Loucy (cell line): ENCODE measurements at regions not wholly inside any gene's neighbourhood (a gene's known extent, or its start where the extent isn't known, plus 50 kb on each side); places are given as distances from the start of the nearest gene placed in this dataset.

Source experiments
- H2AFZ ChIP-seq: fragments of 200-600 bp; sonication (generic); 2 replicates; pipeline ENCODE4 v1.6.0; 2016; ENCODE audit warnings: antibody characterized with exemption, mild to moderate bottlenecking, low read length, moderate library complexity
- H3F3A ChIP-seq: fragments of 200-600 bp; 2 replicates; pipeline ENCODE4 v1.6.0; 2016; ENCODE audit warnings: antibody characterized with exemption, low read depth, mild to moderate bottlenecking
- H3K27me3 ChIP-seq: fragments of 200-600 bp; sonication (generic); 2 replicates; pipeline ENCODE4 v1.6.1; 2014; ENCODE audit warnings: low read length, mild to moderate bottlenecking; ENCODE audit not compliant: insufficient read depth, poor library complexity, severe bottlenecking
- H3K36me3 ChIP-seq: fragments of 200-600 bp; sonication (generic); 2 replicates; pipeline ENCODE4 v1.6.1; 2016; ENCODE audit warnings: low read length; ENCODE audit not compliant: insufficient read depth
- H3K4me1 ChIP-seq: fragments of 200-600 bp; sonication (generic); 2 replicates; pipeline ENCODE4 v1.5.1; 2014; ENCODE audit warnings: low read length, mild to moderate bottlenecking; ENCODE audit not compliant: insufficient read depth, poor library complexity, severe bottlenecking
- H3K4me2 ChIP-seq: fragments of 200-600 bp; sonication (generic); 2 replicates; pipeline ENCODE4 v1.6.0; 2014; ENCODE audit warnings: antibody characterized with exemption, low read length, low read depth, mild to moderate bottlenecking; ENCODE audit not compliant: poor library complexity, severe bottlenecking
- H3K4me3 ChIP-seq: fragments of 200-600 bp; sonication (generic); 2 replicates; pipeline ENCODE4 v1.5.1; 2014; ENCODE audit warnings: low read length, mild to moderate bottlenecking, mixed read lengths; ENCODE audit not compliant: poor library complexity, severe bottlenecking
- H3K79me2 ChIP-seq: fragments of 200-600 bp; sonication (generic); 2 replicates; pipeline ENCODE4 v1.6.1; 2014; ENCODE audit warnings: low read length; ENCODE audit not compliant: insufficient read depth
- H3K9ac ChIP-seq: fragments of 200-600 bp; sonication (generic); 2 replicates; pipeline ENCODE4 v1.6.0; 2014; ENCODE audit warnings: mild to moderate bottlenecking, low read depth, low read length, moderate library complexity; ENCODE audit not compliant: poor library complexity, severe bottlenecking
- H3K9me2 ChIP-seq: fragments of 200-600 bp; sonication (generic); replicated peaks from 2 replicates; pipeline ENCODE4 v1.6.1; 2016; ENCODE audit warnings: low read depth, low read length, mixed read lengths
- H3K9me3 ChIP-seq: fragments of 200-600 bp; sonication (generic); 2 replicates; pipeline ENCODE4 v1.6.1; 2014; ENCODE audit warnings: mild to moderate bottlenecking, antibody characterized with exemption, low read length, low read depth; ENCODE audit not compliant: insufficient read depth
- H4K20me1 ChIP-seq: fragments of 200-600 bp; sonication (generic); 2 replicates; pipeline ENCODE4 v1.6.0; 2014; ENCODE audit warnings: antibody characterized with exemption, low read length, mild to moderate bottlenecking; ENCODE audit not compliant: insufficient read depth, poor library complexity, severe bottlenecking
- EZH2phosphoT487 ChIP-seq: fragments of 200-600 bp; IDR thresholded peaks from 2 replicates; pipeline ENCODE4 v1.6.1; 2018; ENCODE audit warnings: antibody characterized with exemption, mild to moderate bottlenecking, moderate library complexity, borderline replicate concordance
- TF ChIP-seq, protein P1 (sequence below): fragments of 200-600 bp; sonication (generic); conservative IDR thresholded peaks from 2 replicates; pipeline ENCODE4 v1.5.1; 2014; ENCODE audit warnings: mild to moderate bottlenecking, antibody characterized with exemption, low read length

GRCh38 chr1:37169241-37169640 is 134.9 kb upstream of the GRIK3 start:
- Histone ChIP-seq H3K9me3 (0 out of 2 replicates have a peak, but pooled peaks cover 3% of the 10 kb centered on the region), H3K36me3 (no peaks in the 10 kb centered on the region), H3K4me1 (no peaks in the 10 kb centered on the region), H3K27me3 (no peaks in the 10 kb centered on the region), H3K4me3 (no peak overlapping the region), H3K79me2 (no peaks in the 10 kb centered on the region), H3K9ac (no peak overlapping the region), H3K9me2 (no peaks in the 10 kb centered on the region), H4K20me1 (no peaks in the 10 kb centered on the region), H3F3A (no peaks in the 10 kb centered on the region), H2AFZ (no peak overlapping the region), H3K4me2 (no peak overlapping the region)
- TF ChIP-seq EZH2phosphoT487, result no peak
- TF ChIP-seq, protein P1, sequence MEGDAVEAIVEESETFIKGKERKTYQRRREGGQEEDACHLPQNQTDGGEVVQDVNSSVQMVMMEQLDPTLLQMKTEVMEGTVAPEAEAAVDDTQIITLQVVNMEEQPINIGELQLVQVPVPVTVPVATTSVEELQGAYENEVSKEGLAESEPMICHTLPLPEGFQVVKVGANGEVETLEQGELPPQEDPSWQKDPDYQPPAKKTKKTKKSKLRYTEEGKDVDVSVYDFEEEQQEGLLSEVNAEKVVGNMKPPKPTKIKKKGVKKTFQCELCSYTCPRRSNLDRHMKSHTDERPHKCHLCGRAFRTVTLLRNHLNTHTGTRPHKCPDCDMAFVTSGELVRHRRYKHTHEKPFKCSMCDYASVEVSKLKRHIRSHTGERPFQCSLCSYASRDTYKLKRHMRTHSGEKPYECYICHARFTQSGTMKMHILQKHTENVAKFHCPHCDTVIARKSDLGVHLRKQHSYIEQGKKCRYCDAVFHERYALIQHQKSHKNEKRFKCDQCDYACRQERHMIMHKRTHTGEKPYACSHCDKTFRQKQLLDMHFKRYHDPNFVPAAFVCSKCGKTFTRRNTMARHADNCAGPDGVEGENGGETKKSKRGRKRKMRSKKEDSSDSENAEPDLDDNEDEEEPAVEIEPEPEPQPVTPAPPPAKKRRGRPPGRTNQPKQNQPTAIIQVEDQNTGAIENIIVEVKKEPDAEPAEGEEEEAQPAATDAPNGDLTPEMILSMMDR, result no peak

- H3K4me1 ChIP-seq, result no peaks in the 10 kb centered on the region
- no peaks in the 10 kb centered on the region for H3K36me3 ChIP-seq
- H4K20me1 ChIP-seq, result no peaks in the 10 kb centered on the region
- no peaks in the 10 kb centered on the region for H3K9me2 ChIP-seq
- H3K79me2 ChIP-seq, result no peaks in the 10 kb centered on the region
- no peak overlapping the region for H3K9ac ChIP-seq
- H2AFZ ChIP-seq, result no peak overlapping the region
- H3F3A ChIP-seq, result no peaks in the 10 kb centered on the region
- TF ChIP-seq, protein P1, result no peak
- TF ChIP-seq EZH2phosphoT487, result no peak
- no peaks in the 10 kb centered on the region for H3K9me3 ChIP-seq
- no peak overlapping the region for H3K4me3 ChIP-seq
- no peak overlapping the region for H3K4me2 ChIP-seq
- H3K27me3 ChIP-seq, result no peaks in the 10 kb centered on the region
These were observed 135.5 kb upstream of the GRIK3 start for GRCh38 chr1:37169743-37170275.

DNA sequence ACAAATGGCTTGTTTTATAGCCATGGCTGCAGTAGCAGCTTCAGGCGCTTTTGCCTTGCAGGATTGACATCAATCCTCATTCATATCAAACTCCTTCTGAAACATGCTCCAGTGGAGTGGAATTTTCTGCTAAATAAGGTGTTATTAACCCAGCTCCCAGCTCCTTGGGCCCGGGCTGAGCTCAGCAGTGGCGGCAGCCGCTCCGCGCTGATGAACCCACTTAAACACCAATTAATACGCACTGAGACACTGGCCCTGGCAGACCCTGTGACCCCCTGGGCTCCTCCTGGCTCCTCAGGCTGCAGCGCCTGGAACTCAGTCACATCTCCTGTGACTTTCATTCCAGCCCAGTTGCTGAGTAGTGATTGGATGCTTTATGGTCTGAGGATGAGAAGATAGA is 137.4 kb upstream of the GRIK3 start:
- Histone ChIP-seq H3K79me2 (no peaks in the 10 kb centered on the region), H3K9ac (no peak overlapping the region), H3K36me3 (no peaks in the 10 kb centered on the region), H3K4me1 (no peaks in the 10 kb centered on the region), H3K4me3 (no peak overlapping the region), H3K4me2 (no peak overlapping the region), H2AFZ (no peak overlapping the region), H3K9me2 (no peaks in the 10 kb centered on the region), H4K20me1 (no peaks in the 10 kb centered on the region), H3F3A (no peaks in the 10 kb centered on the region), H3K27me3 (no peaks in the 10 kb centered on the region), H3K9me3 (no peaks in the 10 kb centered on the region)
- TF ChIP-seq, protein P1, result no peak
